ENCODE measurements at regions not wholly inside any gene's neighbourhood (a gene's known extent, or its start where the extent isn't known, plus 50 kb on each side); places are given as distances from the start of the nearest gene placed in this dataset.

DNA sequence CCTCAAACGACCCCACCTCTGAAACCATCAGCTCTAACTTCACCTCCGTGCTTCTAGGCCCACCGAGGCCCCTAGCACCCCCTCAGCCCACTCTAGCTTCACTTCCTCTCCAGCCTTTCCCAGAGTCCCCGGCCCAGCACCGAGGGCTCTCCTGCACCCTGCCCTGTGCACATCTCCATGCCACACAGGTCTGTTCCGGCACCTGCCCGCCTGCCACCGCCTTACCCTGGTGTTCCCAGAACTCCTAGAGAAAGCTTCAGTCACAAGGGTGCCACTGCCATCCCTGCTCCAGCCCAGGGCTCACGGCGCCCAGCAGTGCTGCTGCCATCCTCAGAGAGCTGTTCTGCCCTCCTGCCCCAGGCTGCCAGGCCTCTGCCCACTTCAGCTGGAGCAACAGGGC, 61.3 kb upstream of the INSIG1 start:
- no peaks in the 10 kb centered on the region for H3K36me3 ChIP-seq (ENCODE audit: control insufficient read depth in 1 of 2, insufficient read depth in 2 of 2, low read length in 2 of 2)
- ChIA-PET RAD21 (ENCODE audit: low non-redundant PET in 1 of 2, low total read pairs in 2 of 2, uncharacterized antibody in 2 of 2, unreplicated experiment in 2 of 2) (no interaction called here), CTCF (no interaction called here), POLR2A (no interaction called here)
- H3K9me3 ChIP-seq (ENCODE audit: control insufficient read depth in 1 of 2, insufficient read depth in 1 of 2, low read depth in 1 of 2, low read length in 2 of 2), result no peaks in the 10 kb centered on the region
- H2AFZ ChIP-seq (ENCODE audit: low read depth, low read length, poor library complexity, severe bottlenecking), result no peak overlapping the region
- no peaks in the 10 kb centered on the region for H3K9me2 ChIP-seq (ENCODE audit: insufficient read depth)
- no peak overlapping the region for H3K27ac ChIP-seq (ENCODE audit: low read depth, low read length)
- intact Hi-C loops (cut with micrococcal nuclease), result no loop called here
- ATAC-seq (no peak), DNase-seq (ENCODE audit: low read depth, low spot score) (no peak)
- H3K9ac ChIP-seq (ENCODE audit: low read length), result no peak overlapping the region
- TF ChIP-seq, protein P1, sequence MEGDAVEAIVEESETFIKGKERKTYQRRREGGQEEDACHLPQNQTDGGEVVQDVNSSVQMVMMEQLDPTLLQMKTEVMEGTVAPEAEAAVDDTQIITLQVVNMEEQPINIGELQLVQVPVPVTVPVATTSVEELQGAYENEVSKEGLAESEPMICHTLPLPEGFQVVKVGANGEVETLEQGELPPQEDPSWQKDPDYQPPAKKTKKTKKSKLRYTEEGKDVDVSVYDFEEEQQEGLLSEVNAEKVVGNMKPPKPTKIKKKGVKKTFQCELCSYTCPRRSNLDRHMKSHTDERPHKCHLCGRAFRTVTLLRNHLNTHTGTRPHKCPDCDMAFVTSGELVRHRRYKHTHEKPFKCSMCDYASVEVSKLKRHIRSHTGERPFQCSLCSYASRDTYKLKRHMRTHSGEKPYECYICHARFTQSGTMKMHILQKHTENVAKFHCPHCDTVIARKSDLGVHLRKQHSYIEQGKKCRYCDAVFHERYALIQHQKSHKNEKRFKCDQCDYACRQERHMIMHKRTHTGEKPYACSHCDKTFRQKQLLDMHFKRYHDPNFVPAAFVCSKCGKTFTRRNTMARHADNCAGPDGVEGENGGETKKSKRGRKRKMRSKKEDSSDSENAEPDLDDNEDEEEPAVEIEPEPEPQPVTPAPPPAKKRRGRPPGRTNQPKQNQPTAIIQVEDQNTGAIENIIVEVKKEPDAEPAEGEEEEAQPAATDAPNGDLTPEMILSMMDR (IDR thresholded peaks at IDR 0.05 in 2 of 3, conservative IDR thresholded peaks at IDR 0.05 in 1 of 3; ENCODE audit: borderline replicate concordance in 1 of 3, insufficient read depth in 1 of 3, low read depth in 2 of 3, low read length in 2 of 3), result no peak
- TF ChIP-seq CBX3 (IDR thresholded peaks at IDR 0.05; ENCODE audit: low read depth), result no peak
- TF ChIP-seq SRF (IDR thresholded peaks at IDR 0.05; ENCODE audit: low read depth), result no peak
- no peak for TF ChIP-seq SP1 (IDR thresholded peaks at IDR 0.05; ENCODE audit: low read depth)
- TF ChIP-seq EZH2 (IDR thresholded peaks at IDR 0.05), result no peak
- TF ChIP-seq, protein P2, sequence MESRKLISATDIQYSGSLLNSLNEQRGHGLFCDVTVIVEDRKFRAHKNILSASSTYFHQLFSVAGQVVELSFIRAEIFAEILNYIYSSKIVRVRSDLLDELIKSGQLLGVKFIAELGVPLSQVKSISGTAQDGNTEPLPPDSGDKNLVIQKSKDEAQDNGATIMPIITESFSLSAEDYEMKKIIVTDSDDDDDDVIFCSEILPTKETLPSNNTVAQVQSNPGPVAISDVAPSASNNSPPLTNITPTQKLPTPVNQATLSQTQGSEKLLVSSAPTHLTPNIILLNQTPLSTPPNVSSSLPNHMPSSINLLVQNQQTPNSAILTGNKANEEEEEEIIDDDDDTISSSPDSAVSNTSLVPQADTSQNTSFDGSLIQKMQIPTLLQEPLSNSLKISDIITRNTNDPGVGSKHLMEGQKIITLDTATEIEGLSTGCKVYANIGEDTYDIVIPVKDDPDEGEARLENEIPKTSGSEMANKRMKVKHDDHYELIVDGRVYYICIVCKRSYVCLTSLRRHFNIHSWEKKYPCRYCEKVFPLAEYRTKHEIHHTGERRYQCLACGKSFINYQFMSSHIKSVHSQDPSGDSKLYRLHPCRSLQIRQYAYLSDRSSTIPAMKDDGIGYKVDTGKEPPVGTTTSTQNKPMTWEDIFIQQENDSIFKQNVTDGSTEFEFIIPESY (IDR thresholded peaks at IDR 0.05; ENCODE audit: extremely low read depth, insufficient replicate concordance, low read length), result no peak
- TF ChIP-seq POLR2AphosphoS5 (IDR thresholded peaks at IDR 0.05; ENCODE audit: low read depth, low read length), result no peak
- TF ChIP-seq RAD21 (IDR thresholded peaks at IDR 0.05; ENCODE audit: low read depth), result no peak
- TF ChIP-seq POLR2A (IDR thresholded peaks at IDR 0.05; ENCODE audit: borderline replicate concordance, extremely low read depth, insufficient read depth, insufficient read length), result no peak
- TF ChIP-seq JUND (IDR thresholded peaks at IDR 0.05), result no peak
- TF ChIP-seq ZNF274 (IDR thresholded peaks at IDR 0.05; ENCODE audit: low read depth, low read length), result no peak
- TF ChIP-seq SIN3A (IDR thresholded peaks at IDR 0.05; ENCODE audit: low read depth), result no peak
- TF ChIP-seq, protein P3, sequence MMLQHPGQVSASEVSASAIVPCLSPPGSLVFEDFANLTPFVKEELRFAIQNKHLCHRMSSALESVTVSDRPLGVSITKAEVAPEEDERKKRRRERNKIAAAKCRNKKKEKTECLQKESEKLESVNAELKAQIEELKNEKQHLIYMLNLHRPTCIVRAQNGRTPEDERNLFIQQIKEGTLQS (IDR thresholded peaks at IDR 0.05), result no peak
- H3K4me3 ChIP-seq (replicated peaks in 1 of 2; ENCODE audit: low read depth in 1 of 2, low read length in 2 of 2), result no peak overlapping the region
- no peaks in the 10 kb centered on the region for H3K27me3 ChIP-seq (ENCODE audit: insufficient read depth, low read length)
- H3K79me2 ChIP-seq (ENCODE audit: insufficient read depth, low read length), result no peaks in the 10 kb centered on the region
- H3K4me2 ChIP-seq (ENCODE audit: low read length), result no peak overlapping the region
- H3K4me1 ChIP-seq (ENCODE audit: control insufficient read depth in 1 of 2, insufficient read depth in 2 of 2, low read length in 2 of 2), result peaks cover 7 to 9% of the 10 kb centered on the region in 2 experiments; a peak in 2 of 4 replicates
- no peaks in the 10 kb centered on the region for H4K20me1 ChIP-seq (ENCODE audit: insufficient read depth)
- BruUV-seq (replicated peaks), result no TSS peak
